Ovary (tissue), 3 donors: ENCODE measurements at regions not wholly inside any gene's neighbourhood (a gene's known extent, or its start where the extent isn't known, plus 50 kb on each side); places are given as distances from the start of the nearest gene placed in this dataset.

ENCODE experiments used
- CTCF ChIP-seq, 3 donors: fragments of 450-650 bp in 2 of 3; fragments of 200-600 bp in 1 of 3; IDR thresholded peaks; one replicate each; pipeline versions ENCODE4 v1.5.1 to v1.8.0; 2016 to 2022; ENCODE audit warnings: antibody characterized with exemption in 3 of 3, mild to moderate bottlenecking in 1 of 3
- EP300 ChIP-seq: sonication (generic); formaldehyde crosslinking; IDR thresholded peaks from one replicate; pipeline ENCODE4 v1.6.1; 2017; ENCODE audit warnings: antibody characterized with exemption
- donor health status: DM: no; HTN: no; CAD: no.

GRCh38 chr15:39113741-39114140, 467.1 kb upstream of the THBS1 start:
- TF ChIP-seq CTCF (IDR thresholded peaks at IDR 0.05) (no peak), EP300 (no peak)
